Skeletal muscle cell (primary cell): ENCODE measurements at regions not wholly inside any gene's neighbourhood (a gene's known extent, or its start where the extent isn't known, plus 50 kb on each side); places are given as distances from the start of the nearest gene placed in this dataset.

Experiments
- DNase-seq: peaks from one replicate; pipeline ENCODE4 v3.0.0-alpha.2; 2010; ENCODE audit warnings: low read depth
- H3K4me3 ChIP-seq: 2 replicates; pipeline ENCODE4 v1.5.1; 2011; ENCODE audit warnings: low read depth, mild to moderate bottlenecking, control low read depth, low read length, moderate library complexity

GRCh38 chr14:89012282-89013097, 188.0 kb downstream of the TTC8 start:
- no peak for DNase-seq
- no peak overlapping the region for H3K4me3 ChIP-seq

DNA sequence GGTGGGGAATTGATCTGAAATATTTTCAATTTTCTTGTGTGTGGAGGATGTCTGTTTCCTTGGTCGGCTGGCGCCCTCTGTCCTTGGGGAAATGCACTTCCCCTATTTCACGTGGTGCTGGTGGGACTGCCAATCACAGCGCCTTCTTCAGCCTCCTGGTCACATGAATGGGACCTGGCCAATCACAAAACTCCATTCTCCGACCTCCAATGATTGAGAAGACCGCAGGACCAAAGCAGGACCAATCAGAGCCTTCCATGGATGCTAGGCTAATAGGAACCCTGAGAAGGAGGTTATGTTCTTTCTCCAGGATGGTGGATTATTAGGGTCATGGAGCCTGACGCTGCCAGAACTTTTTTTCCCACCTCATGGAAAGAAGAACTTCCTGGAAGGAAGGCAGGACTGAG, 188.7 kb downstream of the TTC8 start:
- DNase-seq = no peak
- H3K4me3 ChIP-seq = no peak overlapping the region

DNA sequence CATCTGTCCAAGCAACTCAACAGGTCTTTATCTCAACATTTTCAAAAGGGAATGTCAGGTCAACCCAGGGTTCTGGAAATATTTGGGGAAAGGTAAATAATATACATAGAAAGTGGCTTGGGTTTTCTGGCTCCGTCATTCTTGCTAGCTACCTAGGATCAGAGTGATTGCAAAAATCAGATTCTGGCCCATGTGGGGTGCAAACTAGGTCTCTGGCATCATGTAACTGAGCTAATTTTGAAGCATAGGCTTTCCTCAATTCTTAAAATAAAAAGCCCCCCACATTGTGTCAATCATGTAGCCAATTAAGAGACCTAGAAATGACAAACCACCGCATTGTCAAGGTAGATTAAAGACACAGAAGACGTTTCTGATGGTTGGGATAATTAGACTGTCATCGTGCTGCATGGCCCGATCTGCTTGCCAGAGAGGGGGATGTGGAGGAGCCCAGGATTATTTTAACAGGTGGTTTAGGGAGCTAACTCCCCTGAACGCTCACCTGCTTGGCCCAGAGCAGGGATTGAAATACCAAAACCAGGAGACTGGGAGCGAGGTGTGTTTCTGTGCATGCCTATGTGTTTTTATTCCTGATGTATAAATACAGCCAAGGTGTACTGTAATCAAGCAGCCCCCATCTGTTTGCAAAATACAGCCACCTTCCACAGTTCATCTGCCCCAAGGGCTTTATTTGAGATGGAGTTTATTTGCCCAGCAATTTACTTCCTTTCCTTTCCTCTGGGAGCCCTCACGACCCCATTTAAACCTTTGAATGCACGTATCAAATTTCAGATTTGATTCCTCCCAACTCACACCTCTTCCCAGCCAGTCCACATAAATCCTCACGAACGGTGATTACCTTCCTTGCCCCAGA, 189.5 kb downstream of the TTC8 start:
- no peak for DNase-seq
- H3K4me3 ChIP-seq = no peak overlapping the region

GRCh38 chr14:89014569-89014850, 190.1 kb downstream of the TTC8 start:
- DNase-seq = no peak

DNA sequence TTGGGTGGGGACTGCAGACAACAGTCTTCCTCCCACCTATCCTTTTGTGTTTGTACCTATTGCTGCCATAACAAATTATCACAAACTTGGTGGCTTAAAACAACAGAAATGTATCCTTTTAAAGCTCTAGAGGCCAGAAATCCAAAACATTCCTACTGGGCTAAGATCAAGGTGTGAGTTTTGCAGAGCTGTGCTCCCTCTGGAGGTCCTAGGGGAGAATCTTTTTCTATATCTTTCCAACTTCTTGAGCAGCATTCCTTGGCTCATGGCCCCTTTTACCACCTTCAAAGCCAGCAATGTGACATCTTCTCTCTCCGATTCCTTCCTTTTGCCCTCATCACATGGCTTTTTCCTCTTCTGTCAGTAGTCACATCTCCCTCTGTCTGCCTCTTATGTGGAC, 190.6 kb downstream of the TTC8 start:
- no peak overlapping the region for H3K4me3 ChIP-seq
- no peak for DNase-seq

More at GRCh38 chr14:89014569-89014850, 190.1 kb downstream of the TTC8 start:
- no peak overlapping the region for H3K4me3 ChIP-seq

- no peak overlapping the region for H3K4me3 ChIP-seq
- no peak for DNase-seq
These were observed 193.0 kb downstream of the TTC8 start for GRCh38 chr14:89017417-89017816.

- no peak overlapping the region for H3K4me3 ChIP-seq
- DNase-seq = no peak
These were observed 197.8 kb downstream of the TTC8 start for GRCh38 chr14:89022274-89022673.

GRCh38 chr14:89024691-89025090, 200.2 kb downstream of the TTC8 start:
- DNase-seq = no peak
- no peak overlapping the region for H3K4me3 ChIP-seq

- peak overlapping the region; percentile 5 for H3K4me3 ChIP-seq
- DNase-seq = peak; percentile 45
These were observed 201.2 kb downstream of the TTC8 start for GRCh38 chr14:89025561-89026236.

DNA sequence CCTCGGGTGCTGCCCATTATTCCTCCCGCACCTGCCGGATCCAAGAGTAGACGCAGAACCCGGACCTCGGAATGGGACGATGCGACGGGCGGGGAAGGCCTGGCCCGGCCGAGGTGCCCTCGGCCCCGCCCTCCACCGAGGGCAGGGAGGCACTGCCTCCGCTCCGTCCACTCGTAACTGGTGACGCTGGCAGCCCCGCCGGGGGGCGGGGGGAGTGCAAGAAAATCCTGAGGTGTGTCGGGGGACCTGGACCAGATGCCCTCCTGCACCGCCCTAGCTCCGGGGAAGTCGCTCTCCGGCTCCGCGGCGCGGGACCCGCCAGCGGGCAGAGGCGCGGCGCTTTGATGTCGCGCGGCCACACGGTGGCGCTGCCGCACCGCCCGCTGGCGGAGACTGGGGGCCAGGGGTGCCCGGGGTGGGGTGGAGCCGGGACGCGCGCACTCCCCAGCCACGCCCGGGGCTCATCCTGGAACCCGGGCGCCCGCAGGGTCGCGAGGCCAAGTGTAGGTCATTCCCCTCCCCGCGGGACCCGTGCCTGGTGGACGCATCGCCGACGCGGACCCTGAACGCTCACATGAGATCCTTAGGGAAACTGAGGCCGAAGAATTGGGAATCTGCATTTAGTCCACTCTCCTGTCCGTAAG, 202.8 kb downstream of the TTC8 start:
- peak overlapping the region; percentile 60 for H3K4me3 ChIP-seq
- no peak for DNase-seq

DNA sequence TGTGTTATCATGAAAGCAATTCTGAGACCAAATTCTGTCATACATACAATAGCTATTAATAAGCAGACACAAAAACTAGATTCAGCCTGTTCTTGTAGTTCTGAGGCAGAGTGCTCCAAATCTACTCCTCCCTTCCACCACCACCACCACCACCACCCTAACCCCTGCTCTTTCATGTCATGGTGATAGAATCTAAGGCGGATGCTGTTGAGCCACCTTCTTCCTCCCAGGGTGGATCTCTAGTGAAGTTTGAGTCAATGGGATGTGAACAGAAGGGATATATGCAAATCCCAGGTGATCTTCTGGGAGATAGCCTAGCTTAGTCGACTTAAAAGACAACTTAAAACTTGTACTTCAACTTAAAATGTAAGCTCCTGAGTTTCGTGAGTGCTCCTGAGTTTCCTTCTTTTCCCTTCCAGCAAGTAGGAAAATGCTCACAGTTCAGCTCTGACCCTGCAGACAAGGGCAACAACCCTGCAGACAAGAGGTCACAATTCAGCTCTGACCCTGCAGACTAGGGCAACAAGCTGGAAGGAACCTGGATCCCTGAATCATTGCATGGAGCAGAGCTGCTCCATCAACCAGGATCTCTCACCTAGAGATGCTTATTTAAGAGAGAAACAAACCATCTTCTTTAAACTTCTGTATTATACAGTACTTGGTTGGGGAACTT, 204.1 kb downstream of the TTC8 start:
- H3K4me3 ChIP-seq = no peak overlapping the region
- no peak for DNase-seq

GRCh38 chr14:89029961-89030694, 205.7 kb downstream of the TTC8 start:
- DNase-seq = no peak
- no peak overlapping the region for H3K4me3 ChIP-seq

DNA sequence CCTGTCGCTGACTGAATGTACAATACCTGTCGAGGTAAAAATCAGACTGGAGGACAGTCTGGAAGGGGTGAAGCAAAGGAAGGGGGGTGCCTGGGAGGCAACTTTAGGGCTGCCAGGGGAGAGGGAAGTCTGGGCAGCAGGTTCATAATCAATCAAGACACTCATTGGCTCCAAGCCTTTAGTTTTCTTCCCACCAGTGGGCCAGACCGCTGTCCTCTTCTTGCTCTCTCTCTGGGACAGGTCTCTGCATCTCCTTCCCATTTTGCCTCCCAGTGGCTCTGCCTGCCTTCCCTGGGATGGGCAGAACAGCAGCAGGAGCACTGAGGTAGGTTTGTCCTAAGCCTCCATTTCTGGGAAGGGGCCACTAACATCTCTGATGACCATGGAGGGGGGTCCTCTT, 206.5 kb downstream of the TTC8 start:
- DNase-seq = no peak
- no peak overlapping the region for H3K4me3 ChIP-seq

DNA sequence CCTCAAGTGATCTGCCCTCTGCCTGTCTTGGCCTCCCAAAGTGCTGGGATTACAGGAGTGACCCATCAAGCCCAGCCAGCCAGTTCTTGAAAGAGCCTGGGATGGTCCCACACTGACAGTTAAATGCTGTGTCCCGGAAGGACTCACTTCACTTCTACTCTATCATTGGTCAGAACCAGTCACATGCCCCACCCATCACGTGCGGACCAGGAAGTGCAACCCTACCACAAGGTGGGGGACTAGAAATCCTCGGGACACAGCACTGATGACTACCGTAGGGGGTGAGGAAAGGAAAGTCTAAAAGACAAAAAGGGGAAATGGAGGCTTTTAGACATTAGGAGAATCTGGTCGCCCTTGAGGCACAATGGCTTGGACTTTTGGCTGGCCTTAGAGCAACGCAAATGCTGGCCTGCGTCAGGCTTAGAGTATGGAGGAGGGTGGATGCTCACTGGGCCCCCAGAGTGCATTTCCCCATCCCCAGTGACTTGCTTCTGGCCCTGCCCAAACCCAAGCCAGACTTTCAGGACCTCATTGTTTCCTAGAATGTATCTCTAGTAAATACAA, 207.7 kb downstream of the TTC8 start:
- H3K4me3 ChIP-seq = no peak overlapping the region
- DNase-seq = no peak

GRCh38 chr14:89033756-89034155, 209.3 kb downstream of the TTC8 start:
- no peak overlapping the region for H3K4me3 ChIP-seq
- no peak for DNase-seq

DNA sequence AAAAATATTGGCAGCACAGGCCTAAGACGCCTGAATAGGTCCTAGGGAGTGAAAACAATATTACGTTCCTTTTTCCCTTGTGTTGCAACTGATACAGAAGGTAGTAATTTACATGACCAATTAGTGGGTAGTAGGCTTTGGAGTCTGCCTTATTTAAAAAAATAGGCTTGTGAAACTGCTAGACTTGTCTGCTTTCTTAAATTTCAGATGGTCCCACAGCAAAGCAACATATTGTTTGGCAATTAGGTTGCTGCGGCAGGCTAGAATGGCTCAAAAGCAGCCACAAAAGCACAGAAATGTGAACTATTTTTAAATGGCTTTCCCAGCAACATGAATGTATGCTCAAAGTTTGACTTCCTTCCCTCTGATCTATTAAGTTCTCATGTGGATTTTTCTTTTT, 211.9 kb downstream of the TTC8 start:
- no peak for DNase-seq
- H3K4me3 ChIP-seq = no peak overlapping the region

DNA sequence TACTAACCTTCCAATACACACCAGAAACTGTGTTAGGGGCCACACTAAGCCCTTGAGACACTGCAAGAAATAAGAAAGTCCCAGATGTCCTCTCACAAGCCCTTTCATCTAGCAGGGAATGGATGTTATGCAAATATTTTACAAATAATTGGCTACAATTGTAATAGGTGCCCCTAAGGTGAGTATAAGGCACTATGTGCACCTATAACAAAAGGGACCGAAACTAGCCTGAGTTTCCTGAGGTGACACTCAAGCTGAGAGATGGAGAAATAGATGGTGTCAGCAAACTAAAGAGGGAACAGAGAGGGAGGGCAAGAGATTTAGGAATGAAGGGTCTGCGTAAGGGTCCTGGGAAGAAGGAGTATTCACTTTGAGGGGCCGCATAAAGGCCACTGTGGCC, 212.6 kb downstream of the TTC8 start:
- no peak overlapping the region for H3K4me3 ChIP-seq

GRCh38 chr14:89040080-89040459, 215.6 kb downstream of the TTC8 start:
- DNase-seq = no peak
- peak overlapping the region; percentile 38 for H3K4me3 ChIP-seq

More for the DNA sequence above, 212.6 kb downstream of the TTC8 start:
- DNase-seq = no peak
